ENCODE measurements at regions not wholly inside any gene's neighbourhood (a gene's known extent, or its start where the extent isn't known, plus 50 kb on each side); places are given as distances from the start of the nearest gene placed in this dataset.

- H3K27me3 ChIP-seq (replicated peaks; ENCODE audit: insufficient read depth): no peaks in the 10 kb centered on the region
- intact Hi-C loops (cut with DNase I): no loop called here
- no peaks in the 10 kb centered on the region for H3K36me3 ChIP-seq
- H3K27ac ChIP-seq: no peak overlapping the region
- WGBS: 73% methylated on average over 7 of the region's 7 CpGs
- no peak overlapping the region for H3K4me3 ChIP-seq
- H3K9me3 ChIP-seq: no peaks in the 10 kb centered on the region
- no peaks in the 10 kb centered on the region for H3K4me1 ChIP-seq (replicated peaks)
- DNase-seq (ENCODE audit: low spot score): no peak
- TF ChIP-seq POLR2AphosphoS5 (IDR thresholded peaks at IDR 0.05) (no peak), POLR2A (IDR thresholded peaks at IDR 0.05) (no peak), CTCF (IDR thresholded peaks at IDR 0.05) (no peak)
Measured at GRCh38 chr7:442457-442856, 77.2 kb downstream of the PDGFA start.

- 88% methylated on average over 1 of the region's 1 CpG for WGBS
- H3K27ac ChIP-seq: no peak overlapping the region
- no peak for DNase-seq (ENCODE audit: low spot score)
- intact Hi-C loops (cut with DNase I): no loop called here
- H3K4me3 ChIP-seq: no peak overlapping the region
- H3K36me3 ChIP-seq: no peaks in the 10 kb centered on the region
- no peaks in the 10 kb centered on the region for H3K9me3 ChIP-seq
- H3K4me1 ChIP-seq (replicated peaks): no peaks in the 10 kb centered on the region
- H3K27me3 ChIP-seq (replicated peaks; ENCODE audit: insufficient read depth): no peaks in the 10 kb centered on the region
- no peak for TF ChIP-seq POLR2A (IDR thresholded peaks at IDR 0.05)
Measured at GRCh38 chr7:443279-443833, 76.3 kb downstream of the PDGFA start.

- DNase-seq (ENCODE audit: low spot score): no peak
- Histone ChIP-seq H3K4me1 (replicated peaks) (no peaks in the 10 kb centered on the region), H3K27me3 (replicated peaks; ENCODE audit: insufficient read depth) (no peaks in the 10 kb centered on the region), H3K9me3 (no peaks in the 10 kb centered on the region), H3K36me3 (no peaks in the 10 kb centered on the region), H3K27ac (no peak overlapping the region), H3K4me3 (no peak overlapping the region)
- 39% methylated on average over 8 of the region's 8 CpGs for WGBS
- no peak for TF ChIP-seq POLR2AphosphoS5 (IDR thresholded peaks at IDR 0.05)
- no peak for TF ChIP-seq POLR2A (IDR thresholded peaks at IDR 0.05)
- TF ChIP-seq CTCF (IDR thresholded peaks at IDR 0.05): no peak
- intact Hi-C loops (cut with DNase I): no loop called here
Measured at GRCh38 chr7:444606-445005, 75.0 kb downstream of the PDGFA start.

- WGBS: 86% methylated on average over 14 of the region's 14 CpGs
- intact Hi-C loops (cut with DNase I): no loop called here
Measured at GRCh38 chr7:445020-445419, 74.6 kb downstream of the PDGFA start.

GRCh38 chr7:445563-446288, 73.9 kb downstream of the PDGFA start:
- 59% methylated on average over 14 of the region's 14 CpGs for WGBS
- intact Hi-C loops (cut with DNase I): no loop called here

More at GRCh38 chr7:445020-445419, 74.6 kb downstream of the PDGFA start:
- Histone ChIP-seq H3K9me3 (no peaks in the 10 kb centered on the region), H3K36me3 (no peaks in the 10 kb centered on the region), H3K27ac (no peak overlapping the region), H3K27me3 (replicated peaks; ENCODE audit: insufficient read depth) (no peaks in the 10 kb centered on the region), H3K4me1 (replicated peaks) (no peaks in the 10 kb centered on the region), H3K4me3 (no peak overlapping the region)
- no peak for DNase-seq (ENCODE audit: low spot score)
- TF ChIP-seq POLR2A (IDR thresholded peaks at IDR 0.05) (no peak), POLR2AphosphoS5 (IDR thresholded peaks at IDR 0.05) (no peak), CTCF (IDR thresholded peaks at IDR 0.05) (no peak)

More at GRCh38 chr7:445563-446288, 73.9 kb downstream of the PDGFA start:
- H3K4me3 ChIP-seq: no peak overlapping the region
- H3K36me3 ChIP-seq: no peaks in the 10 kb centered on the region
- no peaks in the 10 kb centered on the region for H3K27me3 ChIP-seq (replicated peaks; ENCODE audit: insufficient read depth)
- H3K27ac ChIP-seq: no peak overlapping the region
- H3K4me1 ChIP-seq (replicated peaks): no peaks in the 10 kb centered on the region
- TF ChIP-seq CTCF (IDR thresholded peaks at IDR 0.05): no peak
- TF ChIP-seq POLR2A (IDR thresholded peaks at IDR 0.05): no peak
- TF ChIP-seq POLR2AphosphoS5 (IDR thresholded peaks at IDR 0.05): no peak
- H3K9me3 ChIP-seq: no peaks in the 10 kb centered on the region
- DNase-seq (ENCODE audit: low spot score): no peak

All from prostate gland (tissue), 2 donors.